NCI-H2227 treated with DMSO at 0.1 percent for 48 hours (cell line): ENCODE measurements at regions not wholly inside any gene's neighbourhood (a gene's known extent, or its start where the extent isn't known, plus 50 kb on each side); places are given as distances from the start of the nearest gene placed in this dataset.
"Not testable (repeated sequence)": the region's sequence is repeated elsewhere in the genome, so short reads cannot be mapped to it uniquely, and the experiment has no call there.

Source experiments
- DNase-seq: peaks from one replicate; lab custom pipeline; 2025; lab: John Stamatoyannopoulos, UW

- no peak for DNase-seq
These were observed 803.3 kb downstream of the DTWD2 start for GRCh38 chr5:118185018-118185417.

GRCh38 chr5:118176146-118176545 is 812.2 kb downstream of the DTWD2 start:
- DNase-seq: no peak

DNA sequence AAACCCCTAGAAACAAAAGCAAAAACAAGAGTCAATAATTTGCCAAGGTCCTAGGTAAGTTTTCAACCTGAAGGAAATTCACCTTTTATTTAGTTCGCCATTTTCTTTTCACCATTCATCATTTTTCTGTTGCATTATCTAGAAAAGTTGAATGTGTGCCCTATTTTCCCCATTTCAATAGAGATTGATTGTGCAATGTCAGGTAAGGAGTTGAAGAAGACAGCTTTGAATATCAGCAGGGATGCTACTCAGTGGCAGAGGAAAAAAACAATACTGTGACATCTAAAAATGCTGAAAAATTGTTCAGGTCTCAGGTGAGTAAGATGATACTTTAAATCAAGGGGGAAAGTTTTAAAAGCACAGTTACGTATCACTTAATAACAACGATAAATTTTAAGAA is 813.7 kb downstream of the DTWD2 start:
- DNase-seq: no peak

- no peak for DNase-seq
These were observed 815.0 kb downstream of the DTWD2 start for GRCh38 chr5:118173340-118173739.

DNA sequence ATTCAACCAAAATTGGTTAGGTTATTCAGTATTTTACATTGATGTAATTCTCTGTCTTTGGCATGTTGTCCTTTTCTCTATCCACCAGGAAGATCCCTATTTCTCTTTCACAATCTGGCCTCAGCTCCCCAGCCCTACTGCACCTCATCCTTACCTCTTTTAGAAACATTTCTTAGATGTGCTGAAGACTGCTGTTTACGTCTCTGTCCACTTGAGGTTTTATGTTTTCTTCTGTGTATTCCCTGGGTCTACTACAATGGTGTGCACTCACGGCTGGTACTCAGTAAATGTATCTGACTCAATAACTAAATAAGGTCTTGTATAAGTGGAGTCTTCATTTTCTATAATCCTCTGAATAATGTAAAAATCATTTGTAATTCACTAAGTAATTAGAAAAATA is 822.7 kb downstream of the DTWD2 start:
- DNase-seq: no peak

- no peak for DNase-seq
These were observed 832.2 kb downstream of the DTWD2 start for GRCh38 chr5:118156181-118156580.

DNA sequence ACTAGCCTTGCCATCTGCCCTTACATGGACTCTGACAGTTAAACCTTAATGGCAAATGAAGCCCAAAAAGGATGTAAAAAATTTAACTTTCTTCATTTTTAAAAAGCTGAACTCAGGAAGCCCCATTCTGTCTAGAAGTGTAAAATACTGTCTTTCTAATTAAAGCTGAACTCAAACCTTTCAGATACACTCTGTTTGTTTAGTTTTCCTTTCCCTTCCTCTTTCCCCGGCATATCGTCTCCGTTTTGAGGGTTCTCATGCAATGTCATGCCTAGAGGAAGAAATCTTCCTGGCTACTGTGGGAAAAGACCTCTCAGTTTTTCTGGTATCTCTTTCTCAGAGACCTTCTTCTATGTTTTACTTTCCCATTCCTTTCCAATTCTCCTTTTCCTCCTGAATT is 841.5 kb downstream of the DTWD2 start:
- DNase-seq: no peak

- DNase-seq: no peak
These were observed 843.8 kb downstream of the DTWD2 start for GRCh38 chr5:118144540-118144939.

- DNase-seq: no peak
These were observed 849.0 kb downstream of the DTWD2 start for GRCh38 chr5:118139361-118139760.

GRCh38 chr5:118126159-118126558 is 862.2 kb downstream of the DTWD2 start:
- no peak for DNase-seq

DNA sequence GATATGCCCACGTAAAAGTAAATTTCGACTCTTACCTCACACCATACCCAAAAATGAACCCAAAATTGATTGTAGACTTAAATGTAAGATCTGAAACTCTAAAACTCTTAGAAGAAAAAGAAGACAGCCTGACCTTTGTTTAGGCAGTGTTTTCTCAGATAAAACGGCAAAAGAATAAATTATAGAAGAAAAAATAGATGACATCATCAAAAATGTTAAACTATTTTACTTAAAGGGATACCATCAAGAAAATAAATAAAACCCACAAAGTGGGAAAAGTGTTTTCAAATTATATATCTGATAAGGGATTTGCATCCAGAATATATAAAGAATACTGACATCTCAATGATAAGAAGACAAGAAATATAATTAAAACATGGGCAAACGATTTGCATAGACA is 862.7 kb downstream of the DTWD2 start:
- no peak for DNase-seq

DNA sequence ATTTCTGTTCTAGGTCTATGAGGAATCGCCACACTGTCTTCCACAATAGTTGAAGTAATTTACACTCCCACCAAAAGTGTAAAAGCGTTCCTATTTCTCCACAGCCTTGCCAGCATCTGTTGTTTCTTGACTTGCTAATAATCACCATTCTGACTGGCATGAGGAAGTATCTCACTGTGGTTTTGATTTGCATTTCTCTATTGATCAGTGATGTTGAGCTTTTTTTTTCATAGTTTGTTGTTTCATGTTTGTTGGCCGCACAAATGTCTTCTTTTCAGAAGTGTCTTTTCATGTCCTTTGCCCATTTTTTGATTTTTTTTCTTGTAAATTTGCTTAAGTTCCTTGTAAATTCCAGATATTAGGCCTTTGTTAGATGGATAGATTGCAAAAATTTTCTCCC is 867.1 kb downstream of the DTWD2 start:
- no peak for DNase-seq

DNA sequence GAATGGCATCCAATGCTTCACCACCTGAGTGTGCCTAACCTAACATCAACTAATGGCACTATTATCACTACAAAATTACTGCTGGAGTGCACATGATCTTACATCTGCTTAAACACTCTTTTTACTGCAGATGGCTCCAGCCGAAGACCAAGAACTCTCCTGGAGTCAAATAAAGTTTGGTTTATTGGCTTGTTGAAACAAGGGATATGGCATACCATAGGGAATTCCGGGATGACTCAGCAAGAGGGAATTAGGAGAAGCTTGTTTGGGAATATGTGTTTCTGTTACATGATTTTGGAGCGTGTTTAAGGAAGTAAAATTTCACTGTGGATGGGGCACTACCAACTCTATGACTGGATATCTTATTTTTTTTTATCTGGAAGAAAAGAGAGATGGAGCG is 872.6 kb downstream of the DTWD2 start:
- DNase-seq: no peak

GRCh38 chr5:118111956-118112355 is 876.4 kb downstream of the DTWD2 start:
- DNase-seq: no peak

DNA sequence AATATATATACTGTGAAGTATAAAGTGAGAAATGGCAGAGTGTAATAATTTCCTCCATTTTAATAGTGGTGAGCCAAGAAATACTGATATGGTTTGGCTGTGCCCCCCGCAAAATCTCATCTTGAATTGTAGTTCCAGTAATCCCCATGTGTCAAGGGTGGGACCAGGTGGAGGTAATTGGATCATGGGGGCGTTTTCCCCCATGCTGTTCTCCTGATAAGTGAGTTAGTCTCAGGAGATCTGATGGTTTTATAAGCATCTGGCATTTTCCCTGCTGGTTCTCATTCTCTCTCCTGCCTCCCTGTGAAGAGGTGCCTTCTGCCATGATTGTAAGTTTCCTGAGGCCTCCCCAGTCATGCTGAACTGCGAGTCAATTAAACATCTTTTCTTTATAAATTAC is 881.1 kb downstream of the DTWD2 start:
- DNase-seq: not testable (repeated sequence)

GRCh38 chr5:118098716-118099115 is 889.6 kb downstream of the DTWD2 start:
- no peak for DNase-seq

GRCh38 chr5:118095115-118095514 is 893.2 kb downstream of the DTWD2 start:
- DNase-seq: no peak

DNA sequence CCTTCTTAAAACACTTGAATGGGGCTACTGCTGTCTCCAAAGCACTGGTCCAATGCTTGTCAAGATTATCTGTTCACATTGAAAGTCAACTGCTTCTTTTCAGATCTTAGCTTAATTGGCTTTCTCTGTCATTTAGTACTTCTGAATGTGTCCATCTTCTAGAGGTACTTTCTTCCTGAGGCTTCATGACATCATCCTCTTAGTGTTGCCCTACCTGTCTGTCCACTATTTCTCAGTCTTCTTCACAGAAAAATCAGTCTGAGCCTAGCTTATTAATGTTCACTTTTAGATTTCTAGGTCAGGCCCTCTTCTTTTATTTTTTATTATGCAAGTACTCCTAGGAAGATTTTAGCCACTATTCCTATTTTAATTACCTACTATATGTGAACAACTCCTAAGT is 899.9 kb downstream of the DTWD2 start:
- DNase-seq: no peak

GRCh38 chr5:118076490-118076889 is 911.9 kb downstream of the DTWD2 start:
- DNase-seq: no peak

GRCh38 chr5:118070041-118070440 is 918.3 kb downstream of the DTWD2 start:
- no peak for DNase-seq

GRCh38 chr5:118069452-118069851 is 918.9 kb downstream of the DTWD2 start:
- DNase-seq: no peak

GRCh38 chr5:118068886-118069285 is 919.5 kb downstream of the DTWD2 start:
- no peak for DNase-seq

DNA sequence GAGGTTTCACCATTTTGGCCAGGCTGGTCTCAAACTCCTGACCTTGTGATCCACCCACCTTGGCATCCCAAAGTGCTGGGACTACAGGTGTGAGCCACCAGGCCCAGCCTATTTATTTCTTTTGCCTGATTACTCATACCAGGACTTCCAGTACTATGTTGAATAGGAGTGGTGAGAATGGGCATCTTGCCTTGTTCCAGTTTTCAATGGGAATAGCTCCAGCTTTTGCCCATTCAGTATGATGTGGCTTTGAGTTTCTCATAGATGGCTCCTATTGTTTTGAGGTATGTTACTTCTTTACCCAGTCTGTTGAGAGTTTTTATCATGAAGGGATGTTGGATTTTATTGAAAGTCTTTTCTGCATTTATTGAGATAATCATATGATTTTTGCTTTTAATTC is 924.5 kb downstream of the DTWD2 start:
- DNase-seq: not testable (repeated sequence)

- no peak for DNase-seq
These were observed 927.5 kb downstream of the DTWD2 start for GRCh38 chr5:118060833-118061232.

DNA sequence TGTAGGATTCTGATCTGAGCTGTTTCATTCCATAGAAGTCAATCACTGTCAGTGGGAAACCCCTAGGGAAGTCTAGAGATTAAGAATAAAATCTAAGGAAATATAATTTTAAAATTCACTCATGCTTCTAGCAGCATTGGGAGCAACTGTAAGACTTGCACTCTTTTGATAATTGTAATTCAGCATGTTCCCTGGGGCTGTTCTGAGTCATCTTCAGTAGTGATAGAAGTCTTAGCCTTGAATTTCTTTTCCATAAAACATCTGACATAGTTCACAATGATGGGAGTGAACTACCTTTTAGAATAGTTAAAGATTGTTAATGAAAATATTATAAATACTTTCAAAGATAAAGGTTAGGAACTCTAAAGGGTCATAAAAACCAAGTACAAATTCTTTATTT is 935.8 kb downstream of the DTWD2 start:
- no peak for DNase-seq
